OCI-M1 (cell line): ENCODE measurements at regions not wholly inside any gene's neighbourhood (a gene's known extent, or its start where the extent isn't known, plus 50 kb on each side); places are given as distances from the start of the nearest gene placed in this dataset.
"Not testable (repeated sequence)": the region's sequence is repeated elsewhere in the genome, so short reads cannot be mapped to it uniquely, and the experiment has no call there.

Experiments used
- DNase-seq: peaks from one replicate; lab custom pipeline; 2025; lab: John Stamatoyannopoulos, UW

GRCh38 chr2:64918220-64918886, 70.8 kb upstream of the SLC1A4 start:
- DNase-seq: no peak

GRCh38 chr2:64919261-64919660, 69.9 kb upstream of the SLC1A4 start:
- DNase-seq: no peak

- DNase-seq: no peak
Observed at GRCh38 chr2:64922482-64923384, 66.5 kb upstream of the SLC1A4 start.

- DNase-seq: no peak
Observed at GRCh38 chr2:64923385-64923710, 65.9 kb upstream of the SLC1A4 start.

- DNase-seq: no peak
Observed at GRCh38 chr2:64924170-64924934, 64.8 kb upstream of the SLC1A4 start.

- not testable (repeated sequence) for DNase-seq
Observed at GRCh38 chr2:64925930-64926722, 63.1 kb upstream of the SLC1A4 start.

GRCh38 chr2:64928813-64929212, 60.4 kb upstream of the SLC1A4 start:
- no peak for DNase-seq

- DNase-seq: no peak
Observed at GRCh38 chr2:64929333-64929732, 59.9 kb upstream of the SLC1A4 start.

GRCh38 chr2:64930258-64930671, 58.9 kb upstream of the SLC1A4 start:
- no peak for DNase-seq

- no peak for DNase-seq
Observed at GRCh38 chr2:64931246-64932115, 57.7 kb upstream of the SLC1A4 start.

- no peak for DNase-seq
Observed at GRCh38 chr2:64932116-64932370, 57.2 kb upstream of the SLC1A4 start.

GRCh38 chr2:64932371-64933216, 56.6 kb upstream of the SLC1A4 start:
- DNase-seq: peak; percentile 88

- DNase-seq: no peak
Observed at GRCh38 chr2:64934530-64934929, 54.7 kb upstream of the SLC1A4 start.

GRCh38 chr2:64936809-64937208, 52.4 kb upstream of the SLC1A4 start:
- DNase-seq: no peak

GRCh38 chr2:64937314-64937686, 51.9 kb upstream of the SLC1A4 start:
- DNase-seq: not testable (repeated sequence)

GRCh38 chr2:64937687-64938491, 51.3 kb upstream of the SLC1A4 start:
- no peak for DNase-seq

GRCh38 chr2:64938607-64939285, 50.5 kb upstream of the SLC1A4 start:
- DNase-seq: no peak

GRCh38 chr2:64939332-64939917, 49.8 kb upstream of the SLC1A4 start:
- DNase-seq: no peak
